Mesendoderm (in vitro differentiated cells): ENCODE measurements at regions not wholly inside any gene's neighbourhood (a gene's known extent, or its start where the extent isn't known, plus 50 kb on each side); places are given as distances from the start of the nearest gene placed in this dataset.

Source experiments
- DNase-seq: peaks from one replicate; pipeline ENCODE4 v3.0.0; 2013
- H2AK5ac ChIP-seq: 2 replicates; pipeline ENCODE4 v1.6.1; 2013; ENCODE audit warnings: low read length, inconsistent platforms
- H2BK120ac ChIP-seq: 2 replicates; pipeline ENCODE4 v1.6.1; 2013; ENCODE audit warnings: low read depth, mild to moderate bottlenecking, low read length, moderate library complexity, mixed read lengths
- H2BK15ac ChIP-seq: replicated peaks from 2 replicates; pipeline ENCODE4 v1.6.1; 2013; ENCODE audit warnings: low read depth, mild to moderate bottlenecking, moderate library complexity
- H2BK5ac ChIP-seq: 2 replicates; pipeline ENCODE4 v1.6.1; 2013; ENCODE audit warnings: low read length, inconsistent platforms
- H3K18ac ChIP-seq: 2 replicates; pipeline ENCODE4 v1.6.1; 2013; ENCODE audit warnings: mild to moderate bottlenecking, low read length, mixed read lengths
- H3K23ac ChIP-seq: one replicate; pipeline ENCODE4 v1.6.1; 2013; ENCODE audit warnings: low read length
- H3K27ac ChIP-seq: 2 replicates; pipeline ENCODE4 v1.5.1; 2013; ENCODE audit warnings: low read depth, mild to moderate bottlenecking, inconsistent platforms, low read length, moderate library complexity
- H3K27me3 ChIP-seq: 2 replicates; pipeline ENCODE4 v1.6.1; 2013; ENCODE audit warnings: low read length, control low read depth, mild to moderate bottlenecking, inconsistent platforms; ENCODE audit not compliant: insufficient read depth, poor library complexity
- H3K36me3 ChIP-seq: 2 replicates; pipeline ENCODE4 v1.6.1; 2013; ENCODE audit warnings: low read length, inconsistent platforms; ENCODE audit not compliant: control insufficient read depth, insufficient read depth
- H3K4ac ChIP-seq: one replicate; pipeline ENCODE4 v1.6.1; 2013; ENCODE audit warnings: low read depth, mild to moderate bottlenecking, low read length, moderate library complexity
- H3K4me1 ChIP-seq: 2 replicates; pipeline ENCODE4 v1.6.1; 2013; ENCODE audit warnings: low read depth, low read length, inconsistent platforms; ENCODE audit not compliant: control insufficient read depth
- H3K4me2 ChIP-seq: 2 replicates; pipeline ENCODE4 v1.6.1; 2013; ENCODE audit warnings: low read length
- H3K4me3 ChIP-seq: 2 replicates; pipeline ENCODE4 v1.5.1; 2013; ENCODE audit warnings: mild to moderate bottlenecking, low read length
- H3K56ac ChIP-seq: one replicate; pipeline ENCODE4 v1.6.1; 2013; ENCODE audit warnings: low read length
- H3K79me1 ChIP-seq: 2 replicates; pipeline ENCODE4 v1.6.1; 2013; ENCODE audit warnings: low read length, inconsistent platforms
- H3K79me2 ChIP-seq: 2 replicates; pipeline ENCODE4 v1.6.1; 2013; ENCODE audit warnings: mild to moderate bottlenecking, low read length; ENCODE audit not compliant: control insufficient read depth, insufficient read depth
- H3K9ac ChIP-seq: 2 replicates; pipeline ENCODE4 v1.6.1; 2013; ENCODE audit warnings: low read length, inconsistent platforms
- H4K5ac ChIP-seq: one replicate; pipeline ENCODE4 v1.6.1; 2013; ENCODE audit warnings: low read length
- H4K8ac ChIP-seq: one replicate; pipeline ENCODE4 v1.6.1; 2013; ENCODE audit warnings: low read depth, mild to moderate bottlenecking, control low read depth, low read length, moderate library complexity
- WGBS: extraction: QIAGEN DNeasy Blood & Tissue Kit; methylation state at CpG from one replicate; pipeline ENCODE4 v1.1.7; 2013; ENCODE audit warnings: low lambda C conversion rate, missing lambda C conversion rate; ENCODE audit not compliant: insufficient coverage; ENCODE audit errors: extremely low coverage; 5-methylcytosine and 5-hydroxymethylcytosine counted together

DNA sequence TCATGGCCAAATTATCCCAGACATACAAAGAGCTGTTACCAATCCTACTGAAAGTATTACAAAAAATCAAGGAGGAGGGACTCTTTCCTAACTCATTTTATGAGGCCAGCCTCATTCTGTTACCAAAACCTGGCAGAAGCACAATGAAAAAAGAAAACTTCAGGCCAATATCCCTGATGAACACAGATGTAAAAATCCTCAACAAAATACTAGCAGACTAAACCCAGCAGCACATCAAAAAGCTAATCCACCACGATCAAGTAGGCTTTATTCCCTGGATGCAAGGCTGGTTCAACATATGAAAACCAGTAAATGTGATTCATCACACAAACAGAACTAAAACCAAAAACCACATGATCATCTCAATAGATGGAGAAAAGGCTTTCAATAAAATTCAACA, 109.2 kb downstream of the C6orf118 start:
- no peak overlapping the region for H2BK5ac ChIP-seq
- H4K8ac ChIP-seq, result no peak overlapping the region
- no peak for DNase-seq
- H3K23ac ChIP-seq, result no peak overlapping the region
- H4K5ac ChIP-seq, result no peak overlapping the region
- no peaks in the 10 kb centered on the region for H3K79me2 ChIP-seq
- H3K18ac ChIP-seq, result no peak overlapping the region
- no peaks in the 10 kb centered on the region for H3K36me3 ChIP-seq
- H3K4me1 ChIP-seq, result no peaks in the 10 kb centered on the region
- H2BK120ac ChIP-seq, result no peak overlapping the region
- H2BK15ac ChIP-seq, result no peak overlapping the region
- no peak overlapping the region for H3K9ac ChIP-seq
- H2AK5ac ChIP-seq, result no peak overlapping the region
- H3K4ac ChIP-seq, result no peak overlapping the region
- WGBS, result no CpG with 5 or more reads among the region's 1 CpG
- H3K56ac ChIP-seq, result no peak overlapping the region
- no peaks in the 10 kb centered on the region for H3K79me1 ChIP-seq
- H3K4me3 ChIP-seq, result no peak overlapping the region
- H3K27ac ChIP-seq, result no peak overlapping the region
- no peak overlapping the region for H3K4me2 ChIP-seq
- no peaks in the 10 kb centered on the region for H3K27me3 ChIP-seq

- H3K27ac ChIP-seq, result no peak overlapping the region
- H3K4me2 ChIP-seq, result no peak overlapping the region
- H3K56ac ChIP-seq, result no peak overlapping the region
- no CpG with 5 or more reads among the region's 2 CpGs for WGBS
- H3K79me2 ChIP-seq, result no peaks in the 10 kb centered on the region
- H4K5ac ChIP-seq, result no peak overlapping the region
- H2BK120ac ChIP-seq, result no peak overlapping the region
- no peak overlapping the region for H3K4ac ChIP-seq
- no peak overlapping the region for H3K4me3 ChIP-seq
- H4K8ac ChIP-seq, result no peak overlapping the region
- no peak overlapping the region for H3K9ac ChIP-seq
- no peaks in the 10 kb centered on the region for H3K27me3 ChIP-seq
- no peaks in the 10 kb centered on the region for H3K36me3 ChIP-seq
- H3K18ac ChIP-seq, result no peak overlapping the region
- H2AK5ac ChIP-seq, result no peak overlapping the region
- H2BK5ac ChIP-seq, result no peak overlapping the region
- H3K23ac ChIP-seq, result no peak overlapping the region
- H3K79me1 ChIP-seq, result no peaks in the 10 kb centered on the region
- no peak overlapping the region for H2BK15ac ChIP-seq
- no peaks in the 10 kb centered on the region for H3K4me1 ChIP-seq
- no peak for DNase-seq
Observed at GRCh38 chr6:165191461-165191860, 117.9 kb downstream of the C6orf118 start.

DNA sequence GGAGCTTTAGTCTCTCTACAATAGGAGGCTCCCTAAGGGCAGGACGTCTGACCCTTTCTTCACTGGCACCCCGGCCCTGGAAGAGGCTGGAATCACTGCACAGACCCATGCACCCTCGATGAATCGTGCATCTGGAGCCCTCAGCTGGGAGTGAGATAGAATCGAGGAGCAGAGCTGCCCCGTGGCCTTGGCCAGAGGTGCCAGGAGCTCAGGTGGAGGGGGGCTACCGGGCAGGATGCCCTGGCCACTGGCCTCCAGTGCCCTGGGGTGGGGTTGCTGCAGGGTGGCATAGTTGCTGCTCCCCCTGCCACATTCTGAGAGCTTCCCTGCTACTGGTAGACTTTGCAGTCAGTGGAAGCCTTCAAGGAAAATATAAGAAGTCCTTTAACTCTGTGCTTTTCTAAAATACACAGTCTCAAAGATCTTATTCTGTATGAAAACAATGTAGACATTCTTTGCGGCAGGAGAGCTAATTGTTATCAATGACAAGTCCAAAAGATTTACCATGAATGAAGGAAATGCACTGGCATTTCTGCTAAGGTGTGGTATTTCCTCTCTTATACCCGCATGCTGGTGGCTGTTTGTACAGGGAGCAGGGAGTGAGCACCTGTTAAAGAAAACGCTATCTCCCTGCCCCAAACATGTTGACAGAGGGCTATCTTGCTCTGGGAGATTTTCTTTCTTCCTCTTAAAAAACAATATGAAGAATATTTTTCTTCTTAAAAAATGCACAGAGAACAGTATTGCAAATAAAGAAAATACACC, 122.8 kb downstream of the C6orf118 start:
- Histone ChIP-seq H3K79me1 (no peaks in the 10 kb centered on the region), H3K4me1 (no peaks in the 10 kb centered on the region), H3K27me3 (no peaks in the 10 kb centered on the region), H2AK5ac (no peak overlapping the region), H2BK120ac (no peak overlapping the region), H3K23ac (no peak overlapping the region), H2BK15ac (no peak overlapping the region), H3K4ac (no peak overlapping the region), H3K18ac (no peak overlapping the region), H3K4me3 (no peak overlapping the region), H3K36me3 (no peaks in the 10 kb centered on the region), H3K79me2 (no peaks in the 10 kb centered on the region), H4K5ac (no peak overlapping the region), H3K27ac (no peak overlapping the region), H4K8ac (no peak overlapping the region), H3K4me2 (no peak overlapping the region), H2BK5ac (no peak overlapping the region), H3K9ac (no peak overlapping the region), H3K56ac (no peak overlapping the region)
- WGBS, result no CpG with 5 or more reads among the region's 10 CpGs
- DNase-seq, result no peak

DNA sequence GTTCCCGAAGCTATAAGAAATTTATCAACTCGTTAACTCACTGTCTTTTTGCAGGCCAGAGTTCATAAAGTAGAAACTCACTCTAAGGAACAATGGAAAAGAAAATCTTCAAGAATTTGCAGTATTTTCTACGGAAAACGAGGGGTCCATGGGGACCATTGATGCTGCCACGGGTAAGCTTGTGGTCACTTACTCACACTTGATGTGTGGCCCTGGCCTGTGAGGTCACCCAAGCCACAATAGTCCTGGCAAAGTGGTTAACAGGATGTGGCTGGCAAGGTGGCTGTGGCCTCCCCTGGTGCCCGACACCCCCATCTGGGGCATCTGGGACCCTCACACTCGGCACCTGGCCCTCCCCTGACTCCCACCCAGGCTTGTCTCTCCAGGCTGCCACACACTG, 123.4 kb downstream of the C6orf118 start:
- WGBS, result no CpG with 5 or more reads among the region's 7 CpGs
- no peak overlapping the region for H3K4me2 ChIP-seq

DNA sequence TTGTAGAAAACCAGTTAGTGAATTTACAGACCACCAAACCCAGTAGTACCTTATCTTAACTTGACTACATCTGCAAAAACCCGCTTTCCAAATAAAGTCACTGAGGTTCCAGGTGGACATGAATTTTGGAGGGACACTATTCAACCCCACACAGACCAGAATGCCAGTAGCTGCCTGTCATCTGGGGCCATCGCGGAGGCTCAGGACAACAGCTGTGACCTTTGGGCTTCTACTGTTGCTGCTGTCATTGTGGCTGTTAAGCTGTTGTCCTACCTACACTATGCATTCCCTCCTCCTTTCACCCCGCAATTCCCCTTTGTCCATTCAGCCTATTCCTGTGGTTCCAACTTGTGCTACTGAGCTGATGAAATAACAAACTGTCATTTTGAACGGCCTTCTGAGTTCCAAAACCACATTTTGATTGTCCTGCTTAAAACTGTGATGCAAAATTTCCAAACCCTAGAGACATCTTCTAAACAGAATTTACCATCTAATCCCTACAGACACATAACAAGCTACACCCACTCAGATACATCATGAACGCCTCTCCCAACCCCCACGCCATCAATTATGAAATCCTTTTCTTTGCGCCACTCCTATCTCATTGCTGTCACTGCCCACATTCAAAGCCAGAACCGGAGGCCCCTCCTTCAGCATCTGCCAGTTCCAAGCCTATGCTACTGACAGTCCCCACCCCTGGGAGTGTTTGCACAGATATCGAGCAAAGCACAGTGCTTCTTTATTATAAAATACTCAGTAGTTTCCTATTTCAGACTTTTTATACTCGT, 125.0 kb downstream of the C6orf118 start:
- H3K56ac ChIP-seq, result no peak overlapping the region
- no peak overlapping the region for H3K27ac ChIP-seq
- no peak overlapping the region for H3K4ac ChIP-seq
- no peak overlapping the region for H3K23ac ChIP-seq
- H3K18ac ChIP-seq, result no peak overlapping the region
- H2AK5ac ChIP-seq, result no peak overlapping the region
- H3K27me3 ChIP-seq, result no peaks in the 10 kb centered on the region
- H2BK15ac ChIP-seq, result no peak overlapping the region
- no peaks in the 10 kb centered on the region for H3K79me1 ChIP-seq
- no peaks in the 10 kb centered on the region for H3K4me1 ChIP-seq
- no peak overlapping the region for H2BK5ac ChIP-seq
- no peak overlapping the region for H4K8ac ChIP-seq
- no peak overlapping the region for H2BK120ac ChIP-seq
- no peak overlapping the region for H3K4me3 ChIP-seq
- no peak for DNase-seq
- H3K36me3 ChIP-seq, result no peaks in the 10 kb centered on the region
- no peak overlapping the region for H4K5ac ChIP-seq
- no peaks in the 10 kb centered on the region for H3K79me2 ChIP-seq
- no peak overlapping the region for H3K9ac ChIP-seq
- H3K4me2 ChIP-seq, result no peak overlapping the region
- WGBS, result 100% methylated on average over 3 of the region's 11 CpGs

More for the DNA sequence above, 123.4 kb downstream of the C6orf118 start:
- Histone ChIP-seq H3K18ac (no peak overlapping the region), H3K4me3 (no peak overlapping the region), H3K23ac (no peak overlapping the region), H4K5ac (no peak overlapping the region), H3K27me3 (no peaks in the 10 kb centered on the region), H3K9ac (no peak overlapping the region), H2BK120ac (no peak overlapping the region), H2BK5ac (no peak overlapping the region), H3K56ac (no peak overlapping the region), H3K4ac (no peak overlapping the region), H4K8ac (no peak overlapping the region), H3K36me3 (no peaks in the 10 kb centered on the region), H3K27ac (no peak overlapping the region), H3K79me1 (no peaks in the 10 kb centered on the region), H3K4me1 (no peaks in the 10 kb centered on the region), H2AK5ac (no peak overlapping the region), H2BK15ac (no peak overlapping the region), H3K79me2 (no peaks in the 10 kb centered on the region)
- no peak for DNase-seq
